HCT116 (cell line): ENCODE measurements at regions not wholly inside any gene's neighbourhood (a gene's known extent, or its start where the extent isn't known, plus 50 kb on each side); places are given as distances from the start of the nearest gene placed in this dataset.

Experiments used
- CBX3 ChIP-seq: IDR thresholded peaks from 2 replicates; pipeline ENCODE4 v1.6.1; 2012; ENCODE audit warnings: low read depth
- CTCF ChIP-seq, 3 experiments: fragments of 200-600 bp in 1 of 3; sonication (generic) in 1 of 3; IDR thresholded peaks in 2 of 3; conservative IDR thresholded peaks in 1 of 3; 2 replicates each; pipeline ENCODE4 v1.5.1; 2012 to 2017; ENCODE audit warnings: low read depth in 2 of 3, low read length in 2 of 3, antibody characterized with exemption in 1 of 3, borderline replicate concordance in 1 of 3, control low read depth in 1 of 3, mild to moderate bottlenecking in 1 of 3, mixed read lengths in 1 of 3, mixed run types in 1 of 3, moderate library complexity in 1 of 3; ENCODE audit not compliant: insufficient read depth in 1 of 3
- ELF1 ChIP-seq: IDR thresholded peaks from 2 replicates; pipeline ENCODE4 v1.6.1; 2012; ENCODE audit warnings: low read depth, borderline replicate concordance
- EZH2 ChIP-seq: fragments of 200-600 bp; sonication (generic); IDR thresholded peaks from 2 replicates; pipeline ENCODE4 v1.6.1; 2017; ENCODE audit warnings: antibody characterized with exemption, mixed run types
- MAX ChIP-seq: IDR thresholded peaks from 2 replicates; pipeline ENCODE4 v1.6.1; 2012
- POLR2A ChIP-seq: IDR thresholded peaks from 2 replicates; pipeline ENCODE4 v1.7.0; 2011; ENCODE audit warnings: borderline replicate concordance; ENCODE audit not compliant: insufficient read depth, insufficient read length; ENCODE audit errors: extremely low read depth
- POLR2AphosphoS5 ChIP-seq: IDR thresholded peaks from 2 replicates; pipeline ENCODE4 v1.6.1; 2011; ENCODE audit warnings: mild to moderate bottlenecking, low read depth, low read length, moderate library complexity
- SIN3A ChIP-seq: IDR thresholded peaks from 2 replicates; pipeline ENCODE4 v1.6.1; 2012; ENCODE audit warnings: low read depth

- no peak for TF ChIP-seq ELF1
- no peak for TF ChIP-seq EZH2
- TF ChIP-seq MAX: no peak
- no peak for TF ChIP-seq SIN3A
- no peak for TF ChIP-seq CTCF (IDR thresholded peaks at IDR 0.05 in 2 of 3, conservative IDR thresholded peaks at IDR 0.05 in 1 of 3; ENCODE audit: borderline replicate concordance in 1 of 3, insufficient read depth in 1 of 3, low read depth in 2 of 3, low read length in 2 of 3)
- no peak for TF ChIP-seq POLR2A
- TF ChIP-seq CBX3: no peak
- TF ChIP-seq POLR2AphosphoS5: no peak
These were observed 437.4 kb downstream of the PIK3C3 start for GRCh38 chr18:42392416-42392815.
